ENCODE measurements at regions not wholly inside any gene's neighbourhood (a gene's known extent, or its start where the extent isn't known, plus 50 kb on each side); places are given as distances from the start of the nearest gene placed in this dataset.
"Not testable (repeated sequence)": the region's sequence is repeated elsewhere in the genome, so short reads cannot be mapped to it uniquely, and the experiment has no call there.

DNA sequence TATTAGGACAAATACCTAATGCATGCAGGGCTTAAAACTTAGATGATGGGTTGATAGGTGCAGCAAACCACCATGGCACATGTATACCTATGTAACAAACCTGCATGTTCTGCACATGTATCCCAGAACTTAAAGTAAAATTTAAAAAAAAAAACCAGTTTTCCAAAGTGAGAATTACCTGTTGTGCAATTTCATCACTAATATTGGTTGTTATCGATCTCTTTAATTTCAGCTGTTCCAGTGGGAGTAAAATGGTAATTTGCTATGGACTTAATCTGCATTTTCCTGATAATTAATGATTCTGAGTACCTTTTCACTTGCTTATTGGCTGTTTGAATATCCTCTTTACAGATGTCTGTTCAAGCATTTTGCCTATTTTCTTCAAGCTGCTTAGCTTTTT lies 69.6 kb upstream of the RXFP1 start:
- H3K36me3 ChIP-seq (ENCODE audit: control insufficient read depth in 2 of 3, insufficient read depth in 3 of 3, low read length in 3 of 3); H3K36me3 Mint-ChIP-seq; intact Hi-C loops (cut with micrococcal nuclease); H3K27ac ChIP-seq (ENCODE audit: low read depth, low read length); H3K4me1 ChIP-seq (ENCODE audit: control insufficient read depth in 2 of 2, insufficient read depth in 2 of 2, low read length in 2 of 2); H3K9me3 ChIP-seq (ENCODE audit: control insufficient read depth in 2 of 3, low read length in 3 of 3); H3K4me3 ChIP-seq (ENCODE audit: low read length); H3K27ac Mint-ChIP-seq; H3K27me3 Mint-ChIP-seq; H3K4me1 Mint-ChIP-seq; ATAC-seq; H3K9me3 Mint-ChIP-seq; H3K4me3 Mint-ChIP-seq; CTCF ChIA-PET; H3K27me3 ChIP-seq (ENCODE audit: control insufficient read depth in 2 of 2, insufficient read depth in 2 of 2, low read length in 2 of 2); DNase-seq; POLR2A ChIA-PET: not testable (repeated sequence)

DNA sequence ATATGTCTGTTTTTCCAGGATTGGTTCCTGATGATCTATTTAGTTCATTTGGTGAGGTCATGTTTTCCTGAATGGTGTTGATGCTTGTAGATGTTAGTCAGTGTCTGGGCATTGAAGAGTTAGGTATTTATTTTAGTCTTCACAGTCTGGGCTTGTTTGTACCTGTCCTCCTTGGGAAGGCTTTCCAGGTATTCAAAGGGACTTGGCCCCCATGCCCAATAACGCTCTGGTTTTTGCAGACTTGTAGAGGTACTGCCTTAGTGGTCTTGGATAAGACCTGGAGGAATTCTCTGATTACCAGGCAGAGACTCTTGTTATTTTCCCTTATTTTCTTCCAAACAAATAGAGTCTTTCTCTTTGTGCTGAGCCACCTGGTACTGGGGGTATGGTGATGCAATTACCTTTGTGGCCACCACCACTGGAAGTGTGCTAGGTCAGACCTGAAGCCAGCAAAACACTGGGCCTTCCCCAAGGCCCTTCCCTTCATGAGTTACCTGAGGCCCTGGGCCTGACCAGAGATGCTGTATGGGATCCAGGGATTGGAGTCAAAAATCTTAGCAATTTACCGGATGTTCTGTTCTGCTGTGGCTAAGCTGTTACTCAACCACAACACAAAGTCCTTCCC lies 63.3 kb upstream of the RXFP1 start:
- DNase-seq = no peak
- Histone ChIP-seq H3K27me3 (ENCODE audit: control insufficient read depth in 2 of 2, insufficient read depth in 2 of 2, low read length in 2 of 2) (no peaks in the 10 kb centered on the region), H3K9me3 (ENCODE audit: control insufficient read depth in 2 of 3, low read length in 3 of 3) (no peaks in the 10 kb centered on the region), H3K4me3 (ENCODE audit: low read length) (no peak overlapping the region), H3K4me1 (ENCODE audit: control insufficient read depth in 2 of 2, insufficient read depth in 2 of 2, low read length in 2 of 2) (no peaks in the 10 kb centered on the region), H3K27ac (ENCODE audit: low read depth, low read length) (no peak overlapping the region), H3K36me3 (ENCODE audit: control insufficient read depth in 2 of 3, insufficient read depth in 3 of 3, low read length in 3 of 3) (no peaks in the 10 kb centered on the region)
- Mint-ChIP-seq H3K36me3 (no peaks in the 10 kb centered on the region), H3K27ac (no peak overlapping the region), H3K27me3 (peaks cover 0 to 21% (median 0%) of the 10 kb centered on the region in 5 donors), H3K4me1 (no peaks in the 10 kb centered on the region), H3K9me3 (peaks cover 0 to 9% (median 2%) of the 10 kb centered on the region in 11 donors), H3K4me3 (no peak overlapping the region)
- POLR2A ChIA-PET = no interaction called here
- CTCF ChIA-PET = no interaction called here
- intact Hi-C loops (cut with micrococcal nuclease) = no loop called here
- ATAC-seq = no peak

DNA sequence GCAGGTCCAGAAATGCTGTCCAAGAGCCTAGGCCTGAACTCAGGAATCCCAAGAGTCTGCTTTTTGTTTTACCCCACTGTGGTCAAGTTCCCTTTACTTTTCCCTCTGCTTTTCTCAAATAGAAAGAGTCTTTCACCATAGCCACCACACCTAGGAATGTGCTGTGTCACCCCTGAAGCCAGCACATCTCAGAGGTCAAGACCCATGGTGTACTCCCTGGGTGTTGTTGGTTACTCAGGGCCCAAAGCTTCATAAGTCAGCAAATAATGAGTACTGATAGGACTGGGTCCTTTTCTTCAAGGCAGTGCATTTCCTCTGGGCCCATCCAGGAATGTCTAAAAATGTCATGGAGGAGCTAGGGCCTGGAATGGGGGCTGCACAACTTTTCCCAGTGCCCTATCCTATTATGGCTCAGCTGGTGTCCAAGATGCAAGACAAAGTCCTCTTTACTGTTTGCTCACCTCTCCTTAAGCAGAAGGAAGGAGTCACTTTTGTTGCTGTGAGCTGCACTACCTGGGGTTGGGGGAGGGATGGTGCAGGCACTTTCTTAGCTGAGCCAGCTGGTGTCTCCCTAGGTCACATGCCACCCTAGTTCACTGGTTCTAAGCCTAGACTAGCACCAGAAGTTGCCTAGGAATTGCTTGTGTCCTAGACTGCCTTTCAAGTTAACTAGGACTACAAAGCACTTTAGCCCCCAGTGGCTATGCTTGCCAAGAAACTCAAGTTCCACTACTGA lies 62.4 kb upstream of the RXFP1 start:
- Mint-ChIP-seq H3K36me3 (no peaks in the 10 kb centered on the region), H3K4me3 (no peak overlapping the region), H3K4me1 (no peaks in the 10 kb centered on the region), H3K27me3 (peaks cover 0 to 21% (median 0%) of the 10 kb centered on the region in 5 donors), H3K27ac (no peak overlapping the region), H3K9me3 (peaks cover 0 to 9% (median 2%) of the 10 kb centered on the region in 11 donors)
- no peak for ATAC-seq
- H3K27me3 ChIP-seq (ENCODE audit: control insufficient read depth in 2 of 2, insufficient read depth in 2 of 2, low read length in 2 of 2) = no peaks in the 10 kb centered on the region
- DNase-seq = no peak
- intact Hi-C loops (cut with micrococcal nuclease) = no loop called here
- no peak overlapping the region for H3K4me3 ChIP-seq (ENCODE audit: low read length)
- POLR2A ChIA-PET = no interaction called here
- H3K4me1 ChIP-seq (ENCODE audit: control insufficient read depth in 2 of 2, insufficient read depth in 2 of 2, low read length in 2 of 2) = no peaks in the 10 kb centered on the region
- no peaks in the 10 kb centered on the region for H3K9me3 ChIP-seq (ENCODE audit: control insufficient read depth in 2 of 3, low read length in 3 of 3)
- CTCF ChIA-PET = no interaction called here
- H3K27ac ChIP-seq (ENCODE audit: low read depth, low read length) = no peak overlapping the region
- no peaks in the 10 kb centered on the region for H3K36me3 ChIP-seq (ENCODE audit: control insufficient read depth in 2 of 3, insufficient read depth in 3 of 3, low read length in 3 of 3)

DNA sequence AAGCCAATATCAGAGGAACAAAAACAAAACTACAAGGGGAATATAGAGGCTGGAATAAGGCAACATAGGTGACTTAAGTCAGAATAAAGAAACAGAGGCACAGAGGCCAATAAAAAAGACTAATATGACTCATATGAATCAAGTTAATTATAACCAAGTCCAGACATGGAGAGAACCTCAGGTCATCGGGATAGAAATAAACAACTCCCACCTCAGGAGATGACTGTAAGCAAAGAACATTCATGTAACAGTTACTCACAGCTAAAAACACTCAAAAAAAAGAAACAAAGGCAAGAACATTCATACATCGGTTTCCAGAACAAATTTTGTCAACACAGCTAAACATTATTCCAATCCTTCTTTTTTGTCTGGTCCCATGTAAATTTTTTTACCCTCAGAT lies 60.3 kb upstream of the RXFP1 start:
- Histone ChIP-seq H3K27me3 (ENCODE audit: control insufficient read depth in 2 of 2, insufficient read depth in 2 of 2, low read length in 2 of 2) (no peaks in the 10 kb centered on the region), H3K36me3 (ENCODE audit: control insufficient read depth in 2 of 3, insufficient read depth in 3 of 3, low read length in 3 of 3) (no peaks in the 10 kb centered on the region), H3K4me3 (ENCODE audit: low read length) (no peak overlapping the region), H3K27ac (ENCODE audit: low read depth, low read length) (no peak overlapping the region), H3K4me1 (ENCODE audit: control insufficient read depth in 2 of 2, insufficient read depth in 2 of 2, low read length in 2 of 2) (no peaks in the 10 kb centered on the region), H3K9me3 (ENCODE audit: control insufficient read depth in 2 of 3, low read length in 3 of 3) (no peaks in the 10 kb centered on the region)
- POLR2A ChIA-PET = no interaction called here
- H3K27ac Mint-ChIP-seq = no peak overlapping the region
- CTCF ChIA-PET = no interaction called here
- no peaks in the 10 kb centered on the region for H3K36me3 Mint-ChIP-seq
- ATAC-seq = no peak
- no peak for DNase-seq
- no peak overlapping the region for H3K4me3 Mint-ChIP-seq
- intact Hi-C loops (cut with micrococcal nuclease) = no loop called here
- peaks cover 0 to 21% (median 0%) of the 10 kb centered on the region in 5 donors for H3K27me3 Mint-ChIP-seq
- H3K4me1 Mint-ChIP-seq = no peaks in the 10 kb centered on the region
- H3K9me3 Mint-ChIP-seq = peaks cover 0 to 5% (median 0%) of the 10 kb centered on the region in 11 donors

DNA sequence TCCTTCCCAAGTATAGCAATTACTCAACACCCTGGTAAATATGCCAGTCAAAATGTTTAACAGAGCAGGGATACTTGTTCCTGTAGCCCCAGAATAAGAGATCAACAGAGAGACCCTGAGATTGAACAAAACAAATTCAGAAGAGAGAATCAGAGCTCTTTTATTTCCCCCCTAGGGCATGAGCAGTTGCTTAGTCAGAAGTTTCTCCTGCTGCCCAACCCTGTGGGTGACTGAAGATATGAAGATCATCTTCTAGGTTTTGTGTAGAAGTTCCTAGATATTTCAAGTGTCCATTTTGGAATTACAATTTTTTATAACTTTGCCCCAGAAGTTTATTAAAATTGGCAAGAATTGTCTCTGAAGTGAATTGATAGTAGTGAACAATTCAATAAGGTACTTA lies 59.1 kb upstream of the RXFP1 start:
- ChIA-PET CTCF (no interaction called here), POLR2A (no interaction called here)
- H3K9me3 Mint-ChIP-seq = peaks cover 0 to 4% (median 0%) of the 10 kb centered on the region in 11 donors
- intact Hi-C loops (cut with micrococcal nuclease) = no loop called here
- no peaks in the 10 kb centered on the region for H3K9me3 ChIP-seq (ENCODE audit: control insufficient read depth in 2 of 3, low read length in 3 of 3)
- peak overlapping the region in 1 of 9 donors; percentile 55 for H3K27ac Mint-ChIP-seq
- no peaks in the 10 kb centered on the region for H3K4me1 ChIP-seq (ENCODE audit: control insufficient read depth in 2 of 2, insufficient read depth in 2 of 2, low read length in 2 of 2)
- DNase-seq = no peak
- peaks cover 0 to 21% (median 4%) of the 10 kb centered on the region in 5 donors for H3K27me3 Mint-ChIP-seq
- no peaks in the 10 kb centered on the region for H3K36me3 ChIP-seq (ENCODE audit: control insufficient read depth in 2 of 3, insufficient read depth in 3 of 3, low read length in 3 of 3)
- ATAC-seq = no peak
- H3K27ac ChIP-seq (ENCODE audit: low read depth, low read length) = no peak overlapping the region
- no peaks in the 10 kb centered on the region for H3K4me1 Mint-ChIP-seq
- H3K27me3 ChIP-seq (ENCODE audit: control insufficient read depth in 2 of 2, insufficient read depth in 2 of 2, low read length in 2 of 2) = no peaks in the 10 kb centered on the region
- no peak overlapping the region for H3K4me3 Mint-ChIP-seq
- no peak overlapping the region for H3K4me3 ChIP-seq (ENCODE audit: low read length)
- no peaks in the 10 kb centered on the region for H3K36me3 Mint-ChIP-seq
